ENCODE measurements at regions not wholly inside any gene's neighbourhood (a gene's known extent, or its start where the extent isn't known, plus 50 kb on each side); places are given as distances from the start of the nearest gene placed in this dataset.
"Not testable (repeated sequence)": the region's sequence is repeated elsewhere in the genome, so short reads cannot be mapped to it uniquely, and the experiment has no call there.

GRCh38 chr17:6893382-6894205, 62.1 kb upstream of the TEKT1 start:
- no peak for DNase-seq (ENCODE audit: low read depth)

GRCh38 chr17:6894206-6894528, 62.6 kb upstream of the TEKT1 start:
- DNase-seq (ENCODE audit: low read depth): no peak

GRCh38 chr17:6901086-6901485, 69.6 kb upstream of the TEKT1 start:
- no peak for DNase-seq (ENCODE audit: low read depth)

- DNase-seq (ENCODE audit: low read depth): no peak
These were observed 71.9 kb upstream of the TEKT1 start for GRCh38 chr17:6903326-6903900.

- no peak for DNase-seq (ENCODE audit: low read depth)
These were observed 77.3 kb upstream of the TEKT1 start for GRCh38 chr17:6908807-6909206.

- DNase-seq (ENCODE audit: low read depth): peak; percentile 45
These were observed 79.6 kb upstream of the TEKT1 start for GRCh38 chr17:6910987-6911603.

GRCh38 chr17:6912110-6913051, 80.9 kb upstream of the TEKT1 start:
- no peak for DNase-seq (ENCODE audit: low read depth)

- peak; percentile 41 for DNase-seq (ENCODE audit: low read depth)
These were observed 82.0 kb upstream of the ALOX12 start for GRCh38 chr17:6913608-6914443.

- no peak for DNase-seq (ENCODE audit: low read depth)
These were observed 81.1 kb upstream of the ALOX12 start for GRCh38 chr17:6914711-6915110.

- no peak for DNase-seq (ENCODE audit: low read depth)
These were observed 80.2 kb upstream of the ALOX12 start for GRCh38 chr17:6915620-6916019.

- no peak for DNase-seq (ENCODE audit: low read depth)
These were observed 76.7 kb upstream of the ALOX12 start for GRCh38 chr17:6919158-6919557.

- DNase-seq (ENCODE audit: low read depth): no peak
These were observed 72.5 kb upstream of the ALOX12 start for GRCh38 chr17:6923385-6923784.

- DNase-seq (ENCODE audit: low read depth): no peak
These were observed 71.6 kb upstream of the ALOX12 start for GRCh38 chr17:6924208-6924607.

- DNase-seq (ENCODE audit: low read depth): no peak
These were observed 69.2 kb upstream of the ALOX12 start for GRCh38 chr17:6926667-6927066.

GRCh38 chr17:6927290-6928126, 68.3 kb upstream of the ALOX12 start:
- peak; percentile 65 for DNase-seq (ENCODE audit: low read depth)

GRCh38 chr17:6928193-6928592, 67.7 kb upstream of the ALOX12 start:
- DNase-seq (ENCODE audit: low read depth): no peak

GRCh38 chr17:6930749-6931148, 65.1 kb upstream of the ALOX12 start:
- no peak for DNase-seq (ENCODE audit: low read depth)

GRCh38 chr17:6934544-6934943, 61.3 kb upstream of the ALOX12 start:
- DNase-seq (ENCODE audit: low read depth): not testable (repeated sequence)

- DNase-seq (ENCODE audit: low read depth): no peak
These were observed 59.4 kb upstream of the ALOX12 start for GRCh38 chr17:6936370-6937028.

GRCh38 chr17:6938637-6939036, 57.2 kb upstream of the ALOX12 start:
- DNase-seq (ENCODE audit: low read depth): no peak

Data from stromal cell of bone marrow (primary cell).